Brain microvascular endothelial cell (primary cell): ENCODE measurements at regions not wholly inside any gene's neighbourhood (a gene's known extent, or its start where the extent isn't known, plus 50 kb on each side); places are given as distances from the start of the nearest gene placed in this dataset.
A peak's percentile ranks its signal among the peaks of the same experiment; 100 is the strongest.

Experiments
- DNase-seq: peaks from one replicate; pipeline ENCODE4 v3.0.0-alpha.2; 2020
- H3K27ac ChIP-seq: fragments of 250-450 bp; sonication (Bioruptor Pico); 2 replicates; pipeline ENCODE4 v1.5.1; 2020; ENCODE audit warnings: mild to moderate bottlenecking, moderate library complexity
- H3K27me3 ChIP-seq: fragments of 250-450 bp; sonication (Bioruptor Pico); replicated peaks from 2 replicates; pipeline ENCODE4 v1.5.1; 2020; ENCODE audit warnings: mild to moderate bottlenecking
- H3K36me3 ChIP-seq: fragments of 250-450 bp; sonication (Bioruptor Pico); replicated peaks from 2 replicates; pipeline ENCODE4 v1.5.1; 2020; ENCODE audit warnings: mild to moderate bottlenecking
- H3K4me3 ChIP-seq: 2 replicates; pipeline ENCODE4 v1.5.1; 2011; ENCODE audit warnings: low read depth, mild to moderate bottlenecking, control low read depth, low read length, moderate library complexity
- in situ Hi-C: cut with HindIII; loops from 2 replicates; pipeline ENCODE4 v1.10.0; 2017; ENCODE audit warnings: low sequenced_read_pairs, low pct_ligation_motif_present
- TF ChIP-seq, protein P1 (sequence below): IDR thresholded peaks from 2 replicates; pipeline ENCODE4 v1.5.1; 2011; ENCODE audit warnings: low read depth, mild to moderate bottlenecking, moderate library complexity, low read length, control low read depth, inconsistent platforms; ENCODE audit errors: missing control alignments

DNA sequence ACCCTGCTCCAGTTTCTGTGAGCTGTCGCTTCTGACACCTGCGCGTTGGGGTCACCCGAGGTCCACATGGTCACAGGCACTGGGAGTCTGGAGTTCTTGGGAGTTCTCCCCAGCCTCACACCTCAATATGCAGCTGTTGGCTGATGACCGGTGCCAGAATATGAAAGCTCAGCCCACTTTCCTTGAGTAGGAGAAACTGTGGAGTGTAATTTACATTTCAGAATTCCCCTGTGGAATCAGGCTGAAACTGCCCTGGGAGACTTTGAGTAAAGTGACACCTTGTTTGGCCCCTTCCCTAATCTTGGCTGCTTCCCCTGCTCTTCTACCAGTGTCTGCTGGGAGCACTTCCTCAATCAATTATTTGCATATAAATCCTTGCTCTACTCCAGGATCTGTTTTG is 255.9 kb downstream of the NFKBIZ start:
- Histone ChIP-seq H3K27ac (no peak overlapping the region), H3K27me3 (no peaks in the 10 kb centered on the region), H3K36me3 (no peaks in the 10 kb centered on the region), H3K4me3 (no peak overlapping the region)
- TF ChIP-seq, protein P1, sequence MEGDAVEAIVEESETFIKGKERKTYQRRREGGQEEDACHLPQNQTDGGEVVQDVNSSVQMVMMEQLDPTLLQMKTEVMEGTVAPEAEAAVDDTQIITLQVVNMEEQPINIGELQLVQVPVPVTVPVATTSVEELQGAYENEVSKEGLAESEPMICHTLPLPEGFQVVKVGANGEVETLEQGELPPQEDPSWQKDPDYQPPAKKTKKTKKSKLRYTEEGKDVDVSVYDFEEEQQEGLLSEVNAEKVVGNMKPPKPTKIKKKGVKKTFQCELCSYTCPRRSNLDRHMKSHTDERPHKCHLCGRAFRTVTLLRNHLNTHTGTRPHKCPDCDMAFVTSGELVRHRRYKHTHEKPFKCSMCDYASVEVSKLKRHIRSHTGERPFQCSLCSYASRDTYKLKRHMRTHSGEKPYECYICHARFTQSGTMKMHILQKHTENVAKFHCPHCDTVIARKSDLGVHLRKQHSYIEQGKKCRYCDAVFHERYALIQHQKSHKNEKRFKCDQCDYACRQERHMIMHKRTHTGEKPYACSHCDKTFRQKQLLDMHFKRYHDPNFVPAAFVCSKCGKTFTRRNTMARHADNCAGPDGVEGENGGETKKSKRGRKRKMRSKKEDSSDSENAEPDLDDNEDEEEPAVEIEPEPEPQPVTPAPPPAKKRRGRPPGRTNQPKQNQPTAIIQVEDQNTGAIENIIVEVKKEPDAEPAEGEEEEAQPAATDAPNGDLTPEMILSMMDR, result no peak
- no peak for DNase-seq
- in situ Hi-C loops, result no loop called here

DNA sequence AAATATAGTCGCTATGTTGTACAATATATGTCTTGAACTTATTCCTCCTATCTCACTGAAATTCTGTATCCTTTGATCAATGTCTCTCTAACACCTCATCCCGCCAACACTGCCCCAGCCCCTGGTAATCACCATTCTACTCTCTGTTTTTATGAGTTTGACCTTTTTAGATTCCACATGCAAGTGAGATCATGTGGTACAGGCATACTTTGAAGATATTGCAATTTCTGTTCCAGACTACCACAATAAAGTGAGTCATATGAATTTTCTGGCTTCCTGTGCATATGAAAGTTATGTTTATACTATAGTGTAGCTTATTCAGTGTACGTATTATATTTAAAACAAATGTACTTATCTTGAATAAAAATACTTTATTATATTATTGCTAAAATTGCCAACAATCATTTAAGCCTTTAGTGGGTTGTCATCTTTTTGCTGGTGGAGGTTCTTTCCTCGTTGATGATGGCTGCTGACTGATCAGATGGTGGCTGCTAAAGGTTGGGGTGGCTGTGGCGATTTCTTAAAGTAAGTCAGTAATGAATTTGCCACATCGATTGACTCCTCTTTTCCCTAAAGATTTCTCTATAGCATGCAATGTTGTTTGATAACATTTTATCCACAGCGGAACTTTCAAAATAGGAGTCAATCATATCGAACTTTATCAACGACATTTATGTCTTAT is 257.2 kb downstream of the NFKBIZ start:
- DNase-seq, result peak; percentile 45
- in situ Hi-C loops, result no loop called here
- H3K27me3 ChIP-seq, result no peaks in the 10 kb centered on the region

DNA sequence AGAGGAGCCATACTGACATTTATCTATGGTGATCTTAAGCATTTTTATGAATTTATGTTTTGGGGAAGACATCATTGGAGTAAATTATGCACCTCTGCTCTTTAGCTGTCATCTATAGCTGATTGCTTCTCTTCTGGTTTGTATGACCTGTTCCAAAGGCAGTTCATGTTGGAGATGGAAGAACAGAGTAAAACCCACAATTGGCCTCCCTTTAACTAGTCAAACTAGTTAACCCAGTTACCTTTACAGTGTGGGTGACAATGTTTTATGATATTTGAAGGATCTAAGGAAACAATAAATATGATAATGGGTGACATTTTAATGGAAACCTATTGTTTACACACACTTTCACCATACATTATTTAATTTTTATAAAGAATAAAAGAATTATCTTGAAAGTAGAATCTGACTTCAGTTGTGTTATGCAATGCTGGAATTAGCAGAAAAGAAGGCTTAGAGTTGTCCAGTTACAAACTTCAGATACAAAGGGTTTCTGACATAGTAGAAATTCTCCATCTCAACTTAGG is 263.5 kb downstream of the NFKBIZ start:
- no peaks in the 10 kb centered on the region for H3K27me3 ChIP-seq
- H3K27ac ChIP-seq, result no peak overlapping the region
- TF ChIP-seq, protein P1, result no peak
- no peak overlapping the region for H3K4me3 ChIP-seq
- in situ Hi-C loops, result no loop called here
- H3K36me3 ChIP-seq, result no peaks in the 10 kb centered on the region
- no peak for DNase-seq

More for the DNA sequence above, 257.2 kb downstream of the NFKBIZ start:
- Histone ChIP-seq H3K4me3 (no peak overlapping the region), H3K36me3 (no peaks in the 10 kb centered on the region), H3K27ac (no peak overlapping the region)
- TF ChIP-seq, protein P1, result no peak

DNA sequence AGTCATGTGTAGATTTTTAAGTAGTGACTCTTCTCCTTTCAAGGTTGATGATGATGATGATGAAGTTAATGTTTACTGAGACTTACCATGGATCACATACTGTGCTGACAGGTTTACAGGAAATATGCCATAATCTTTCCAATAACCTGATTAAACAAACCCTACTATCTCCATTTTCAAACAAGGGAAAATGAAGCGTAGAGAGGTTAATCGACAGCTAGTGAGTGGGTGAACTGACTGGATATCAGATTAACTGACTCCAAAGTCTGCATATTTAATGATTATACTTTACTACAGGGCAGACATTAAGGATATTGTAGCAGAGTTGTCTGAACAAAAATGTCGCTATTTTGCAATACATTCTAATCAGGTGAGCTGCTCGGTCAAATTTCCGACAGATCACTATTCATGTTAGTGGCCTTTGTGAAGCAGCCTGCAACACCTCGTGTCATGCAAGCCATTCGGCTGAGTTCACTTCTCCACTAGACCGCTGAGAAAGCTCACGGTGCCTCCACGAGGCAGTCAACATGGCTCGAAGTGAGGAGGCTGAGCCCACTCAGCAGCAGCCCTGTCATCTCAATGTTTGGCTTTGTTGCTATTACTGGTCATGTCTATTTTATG is 264.2 kb downstream of the NFKBIZ start:
- in situ Hi-C loops, result no loop called here
- H3K27ac ChIP-seq, result no peak overlapping the region
- no peaks in the 10 kb centered on the region for H3K36me3 ChIP-seq
- TF ChIP-seq, protein P1, result no peak
- no peaks in the 10 kb centered on the region for H3K27me3 ChIP-seq
- H3K4me3 ChIP-seq, result no peak overlapping the region
- no peak for DNase-seq

DNA sequence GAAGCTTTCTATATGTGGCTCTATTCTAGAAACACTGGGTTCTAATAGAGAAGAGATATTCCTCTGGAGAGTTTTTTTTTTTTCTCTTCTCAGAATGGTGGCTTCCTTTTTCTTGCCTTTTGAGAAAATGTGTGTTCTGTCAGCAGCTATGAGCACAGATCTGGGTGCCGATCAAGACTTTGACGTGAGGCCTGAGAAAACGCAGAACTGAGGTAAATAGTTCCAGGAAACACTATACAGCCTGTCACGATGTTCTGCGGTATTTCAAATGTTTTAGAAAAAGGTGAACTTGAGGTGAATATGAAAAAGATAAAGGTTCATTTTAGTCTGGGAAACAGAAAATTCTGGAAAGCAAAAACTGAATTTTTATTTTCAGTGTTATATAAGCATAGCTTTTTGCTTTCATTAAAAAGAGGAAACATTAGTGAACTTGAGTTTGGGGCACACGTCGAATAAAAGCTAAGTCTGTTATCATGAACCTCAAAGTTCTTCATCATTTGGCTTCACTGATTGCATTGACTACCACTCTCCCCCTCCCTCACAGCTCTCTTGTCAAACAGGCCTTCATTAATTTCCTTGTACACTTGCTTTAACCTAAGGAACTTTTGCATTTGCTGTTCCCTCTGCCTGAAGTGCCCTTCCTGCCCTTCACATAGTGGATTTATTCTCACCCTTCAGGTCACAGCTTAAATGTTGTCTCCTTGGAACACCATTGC is 265.1 kb downstream of the NFKBIZ start:
- no peak overlapping the region for H3K4me3 ChIP-seq
- in situ Hi-C loops, result no loop called here
- no peak for DNase-seq
- H3K27ac ChIP-seq, result no peak overlapping the region
- TF ChIP-seq, protein P1, result no peak
- H3K36me3 ChIP-seq, result no peaks in the 10 kb centered on the region
- H3K27me3 ChIP-seq, result no peaks in the 10 kb centered on the region
